Ovary (tissue), 7 donors: ENCODE measurements at regions not wholly inside any gene's neighbourhood (a gene's known extent, or its start where the extent isn't known, plus 50 kb on each side); places are given as distances from the start of the nearest gene placed in this dataset.

ENCODE experiments used
- DNase-seq, 5 donors: peaks; one replicate each; pipeline ENCODE4 v3.0.0-alpha.2; 2019 to 2020
- H3K27ac ChIP-seq, 2 donors: fragments of 200-600 bp; one replicate each; pipeline versions ENCODE4 v1.5.1 to v1.8.0; 2019 to 2022
- H3K27me3 ChIP-seq: fragments of 200-600 bp; one replicate; pipeline ENCODE4 v1.8.0; 2022
- H3K36me3 ChIP-seq: fragments of 200-600 bp; sonication (generic); one replicate; pipeline ENCODE4 v1.5.1; 2019
- H3K4me1 ChIP-seq: one replicate; pipeline ENCODE4 v1.8.1; 2013; ENCODE audit warnings: mild to moderate bottlenecking, moderate library complexity; ENCODE audit not compliant: insufficient read depth
- H3K4me3 ChIP-seq: fragments of 200-600 bp; sonication (generic); one replicate; pipeline ENCODE4 v1.5.1; 2017
- H3K9me3 ChIP-seq, 2 donors: fragments of 200-600 bp in 1 of 2; sonication (generic) in 1 of 2; one replicate each; pipeline versions ENCODE4 v1.5.1 to v1.8.1; 2013 to 2019; ENCODE audit warnings: mild to moderate bottlenecking in 1 of 2, moderate library complexity in 1 of 2
- CTCF ChIP-seq, 3 donors: fragments of 450-650 bp in 2 of 3; fragments of 200-600 bp in 1 of 3; IDR thresholded peaks; one replicate each; pipeline versions ENCODE4 v1.5.1 to v1.8.0; 2016 to 2022; ENCODE audit warnings: antibody characterized with exemption in 3 of 3, mild to moderate bottlenecking in 1 of 3
- EP300 ChIP-seq: sonication (generic); formaldehyde crosslinking; IDR thresholded peaks from one replicate; pipeline ENCODE4 v1.6.1; 2017; ENCODE audit warnings: antibody characterized with exemption
- POLR2A ChIP-seq: fragments of 450-650 bp; IDR thresholded peaks from one replicate; pipeline ENCODE4 v1.6.1; 2017; ENCODE audit warnings: antibody characterized with exemption, mild to moderate bottlenecking, moderate library complexity
- WGBS, 3 donors: extraction: QIAGEN DNeasy Blood & Tissue Kit in 1 of 3; methylation state at CpG; one replicate each; pipeline versions ENCODE4 v1.1.5 to v1.1.7; 2013 to 2017; 5-methylcytosine and 5-hydroxymethylcytosine counted together
- intact Hi-C, 4 donors: fragments of 100-400 bp; cut with DNase I; formaldehyde crosslinking; loops; one replicate each; pipeline versions ENCODE4 v1.11.0 to v1.15.1; 2022 to 2023
- donor health status: DM: no; HTN: no; CAD: no; lungs with moderate emphysema.
- donor health status: DM: no; HTN: no; CAD: no.
- donor health status: Bipolar disorder and iron deficiency.
- donor health status: DM: no; HTN: no; CAD: no.
- donor health status: DM: yes; HTN: yes; CAD: no.

- no peak for DNase-seq
- no peaks in the 10 kb centered on the region for H3K4me1 ChIP-seq
- no peak overlapping the region for H3K27ac ChIP-seq
- no peaks in the 10 kb centered on the region for H3K9me3 ChIP-seq
- H3K4me3 ChIP-seq, result no peak overlapping the region
- H3K36me3 ChIP-seq, result no peaks in the 10 kb centered on the region
- no peak for TF ChIP-seq EP300
- TF ChIP-seq CTCF (IDR thresholded peaks at IDR 0.05), result no peak
- TF ChIP-seq POLR2A, result no peak
- no peaks in the 10 kb centered on the region for H3K27me3 ChIP-seq
- 90 to 96% (median 95%) methylated on average over 2 of the region's 2 CpGs for WGBS, 3 donors
- intact Hi-C loops, result no loop called here
Measured at GRCh38 chr10:113341138-113341537, 211.7 kb upstream of the HABP2 start.

- TF ChIP-seq EP300 (no peak), CTCF (IDR thresholded peaks at IDR 0.05) (no peak), POLR2A (no peak)
- Histone ChIP-seq H3K4me3 (no peak overlapping the region), H3K4me1 (no peaks in the 10 kb centered on the region), H3K9me3 (no peaks in the 10 kb centered on the region), H3K27me3 (no peaks in the 10 kb centered on the region), H3K36me3 (no peaks in the 10 kb centered on the region), H3K27ac (no peak overlapping the region)
- WGBS, 3 donors, result 76 to 84% (median 82%) methylated on average over 7 of the region's 7 CpGs
- intact Hi-C loops, result no loop called here
- DNase-seq, result no peak
Measured at GRCh38 chr10:113345826-113346624, 206.8 kb upstream of the HABP2 start.

GRCh38 chr10:113347508-113347907 lies 205.3 kb upstream of the HABP2 start:
- H3K27ac ChIP-seq, result no peak overlapping the region
- no peaks in the 10 kb centered on the region for H3K4me1 ChIP-seq
- no peaks in the 10 kb centered on the region for H3K27me3 ChIP-seq
- DNase-seq, result no peak
- WGBS, 3 donors, result 61 to 77% (median 76%) methylated on average over 4 of the region's 4 CpGs
- TF ChIP-seq POLR2A, result no peak
- TF ChIP-seq CTCF (IDR thresholded peaks at IDR 0.05), result no peak
- no peak for TF ChIP-seq EP300
- no peaks in the 10 kb centered on the region for H3K36me3 ChIP-seq
- no peak overlapping the region for H3K4me3 ChIP-seq
- H3K9me3 ChIP-seq, result no peaks in the 10 kb centered on the region
- intact Hi-C loops, result no loop called here

- no peaks in the 10 kb centered on the region for H3K4me1 ChIP-seq
- no peaks in the 10 kb centered on the region for H3K27me3 ChIP-seq
- H3K27ac ChIP-seq, result no peak overlapping the region
- H3K36me3 ChIP-seq, result no peaks in the 10 kb centered on the region
- 81 to 88% (median 85%) methylated on average over 7 of the region's 7 CpGs for WGBS, 3 donors
- no peak overlapping the region for H3K4me3 ChIP-seq
- DNase-seq, result no peak
- TF ChIP-seq POLR2A, result no peak
- TF ChIP-seq EP300, result no peak
- TF ChIP-seq CTCF (IDR thresholded peaks at IDR 0.05), result no peak
- intact Hi-C loops, result no loop called here
- H3K9me3 ChIP-seq, result no peaks in the 10 kb centered on the region
Measured at GRCh38 chr10:113348694-113349093, 204.2 kb upstream of the HABP2 start.
